ENCODE measurements at regions not wholly inside any gene's neighbourhood (a gene's known extent, or its start where the extent isn't known, plus 50 kb on each side); places are given as distances from the start of the nearest gene placed in this dataset.

DNA sequence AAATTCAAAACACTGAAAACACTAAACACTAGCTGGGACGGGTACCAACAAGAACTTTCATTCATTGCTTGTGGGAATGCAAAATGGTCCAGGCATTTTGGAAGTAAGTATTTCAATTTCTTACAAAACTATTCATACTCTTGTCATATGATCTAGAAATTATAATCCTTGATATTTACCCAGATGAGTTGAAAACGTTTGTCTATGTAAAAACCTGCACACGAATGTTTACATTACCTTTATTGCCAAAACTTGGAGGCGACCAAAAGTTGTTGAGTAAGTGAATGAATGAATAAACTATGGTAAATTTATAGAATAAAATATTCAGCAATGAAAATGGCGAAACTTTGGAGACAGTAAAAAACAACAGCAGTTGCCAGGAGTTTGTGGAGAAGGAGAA is 222.1 kb upstream of the EDIL3 start:
- no peak overlapping the region for H3K27ac ChIP-seq
- TF ChIP-seq CTCF (IDR thresholded peaks at IDR 0.05), result no peak
- H3K9me3 ChIP-seq, result no peaks in the 10 kb centered on the region
- no peak overlapping the region for H3K9ac ChIP-seq (ENCODE audit: low read depth in 2 of 2, low read length in 2 of 2)
- H3K36me3 ChIP-seq, result no peaks in the 10 kb centered on the region
- H3K27me3 ChIP-seq, result no peaks in the 10 kb centered on the region
- no peak overlapping the region for H3K4me3 ChIP-seq
- DNase-seq, result no peak
- intact Hi-C loops (cut with DNase I), result no loop called here
- no peaks in the 10 kb centered on the region for H3K4me1 ChIP-seq

GRCh38 chr5:84605241-84605640 is 220.6 kb upstream of the EDIL3 start:
- TF ChIP-seq CTCF (IDR thresholded peaks at IDR 0.05), result no peak
- Histone ChIP-seq H3K9ac (ENCODE audit: low read depth in 2 of 2, low read length in 2 of 2) (no peak overlapping the region), H3K27ac (no peak overlapping the region), H3K4me1 (no peaks in the 10 kb centered on the region), H3K27me3 (no peaks in the 10 kb centered on the region), H3K4me3 (no peak overlapping the region), H3K9me3 (no peaks in the 10 kb centered on the region), H3K36me3 (no peaks in the 10 kb centered on the region)
- intact Hi-C loops (cut with DNase I), result no loop called here
- DNase-seq, result no peak

DNA sequence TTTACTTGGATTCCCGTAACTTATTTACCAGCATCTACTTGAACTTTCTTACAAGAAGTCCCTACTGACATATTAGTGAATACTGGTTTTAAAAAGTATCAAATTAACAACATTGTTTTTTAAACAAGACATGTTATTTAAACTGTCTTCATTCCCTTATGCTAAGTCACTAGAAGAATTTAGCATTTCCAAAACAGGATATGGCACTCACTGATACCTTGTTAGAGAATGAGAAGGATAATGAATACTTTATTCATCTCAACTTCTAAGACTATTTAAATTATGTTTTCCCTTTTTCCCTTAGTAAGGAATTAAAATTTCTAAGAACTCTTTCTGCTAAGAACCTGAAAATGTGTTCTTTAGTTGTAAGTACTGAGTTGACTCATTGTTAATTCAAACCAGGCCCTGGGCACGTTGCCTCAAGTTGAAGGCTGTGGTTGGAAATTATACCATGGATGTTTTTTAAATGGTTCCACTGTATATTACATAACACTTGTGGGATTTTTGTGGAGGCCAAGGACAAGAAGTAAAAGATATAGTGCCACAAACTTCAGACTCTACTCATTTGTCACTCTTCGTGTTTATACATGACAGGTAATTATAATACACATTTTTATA is 219.0 kb upstream of the EDIL3 start:
- Histone ChIP-seq H3K4me3 (no peak overlapping the region), H3K27ac (no peak overlapping the region), H3K36me3 (no peaks in the 10 kb centered on the region), H3K4me1 (no peaks in the 10 kb centered on the region), H3K27me3 (no peaks in the 10 kb centered on the region), H3K9me3 (no peaks in the 10 kb centered on the region), H3K9ac (ENCODE audit: low read depth in 2 of 2, low read length in 2 of 2) (no peak overlapping the region)
- intact Hi-C loops (cut with DNase I), result no loop called here
- DNase-seq, result no peak
- no peak for TF ChIP-seq CTCF (IDR thresholded peaks at IDR 0.05)

DNA sequence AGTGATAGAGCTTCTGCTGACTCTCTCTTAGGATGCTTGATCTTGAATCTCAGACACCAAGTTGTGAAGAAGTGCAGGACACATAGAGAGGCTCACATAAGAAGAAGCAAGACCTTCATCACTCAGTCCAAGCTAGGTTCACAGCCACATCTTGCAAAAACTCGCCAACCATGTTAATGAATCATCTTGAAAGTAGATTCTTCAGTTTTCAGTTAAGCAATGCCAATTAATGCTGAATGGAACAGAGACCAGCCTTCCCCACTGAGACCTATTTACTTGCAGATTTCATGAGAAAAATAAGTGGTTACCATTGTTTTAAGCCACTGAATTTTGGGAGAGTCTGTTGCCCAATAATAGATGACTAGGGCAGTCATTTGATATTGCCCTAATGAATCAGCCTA is 217.7 kb upstream of the EDIL3 start:
- DNase-seq, result no peak
- no peak overlapping the region for H3K4me3 ChIP-seq
- no peaks in the 10 kb centered on the region for H3K9me3 ChIP-seq
- no peaks in the 10 kb centered on the region for H3K36me3 ChIP-seq
- TF ChIP-seq CTCF (IDR thresholded peaks at IDR 0.05), result no peak
- no peaks in the 10 kb centered on the region for H3K27me3 ChIP-seq
- H3K27ac ChIP-seq, result no peak overlapping the region
- H3K9ac ChIP-seq (ENCODE audit: low read depth in 2 of 2, low read length in 2 of 2), result no peak overlapping the region
- no peaks in the 10 kb centered on the region for H3K4me1 ChIP-seq
- intact Hi-C loops (cut with DNase I), result no loop called here

- H3K9me3 ChIP-seq, result no peaks in the 10 kb centered on the region
- intact Hi-C loops (cut with DNase I), result no loop called here
- no peaks in the 10 kb centered on the region for H3K36me3 ChIP-seq
- no peaks in the 10 kb centered on the region for H3K4me1 ChIP-seq
- H3K4me3 ChIP-seq, result no peak overlapping the region
- TF ChIP-seq CTCF (IDR thresholded peaks at IDR 0.05), result no peak
- H3K27me3 ChIP-seq, result no peaks in the 10 kb centered on the region
- no peak for DNase-seq
- no peak overlapping the region for H3K9ac ChIP-seq (ENCODE audit: low read depth in 2 of 2, low read length in 2 of 2)
- no peak overlapping the region for H3K27ac ChIP-seq
These were observed 215.3 kb upstream of the EDIL3 start for GRCh38 chr5:84599964-84600363.
